NB4 (cell line): ENCODE measurements at regions not wholly inside any gene's neighbourhood (a gene's known extent, or its start where the extent isn't known, plus 50 kb on each side); places are given as distances from the start of the nearest gene placed in this dataset.

Experiments
- DNase-seq: peaks from one replicate; pipeline ENCODE4 v3.0.0; 2010; ENCODE audit warnings: low read depth
- H3K4me3 ChIP-seq: one replicate; pipeline ENCODE4 v1.5.1; 2011; ENCODE audit warnings: mild to moderate bottlenecking, low read depth, low read length, moderate library complexity
- CTCF ChIP-seq: IDR thresholded peaks from one replicate; pipeline ENCODE4 v1.5.1; 2012; ENCODE audit warnings: low read depth, low read length
- MYC ChIP-seq: IDR thresholded peaks from 2 replicates; pipeline ENCODE4 v1.6.1; 2011; ENCODE audit warnings: low read depth, low read length
- POLR2A ChIP-seq: IDR thresholded peaks from 2 replicates; pipeline ENCODE4 v1.6.1; 2011; ENCODE audit warnings: mild to moderate bottlenecking; ENCODE audit not compliant: insufficient read length; ENCODE audit errors: extremely low read depth
- TF ChIP-seq, protein P1 (sequence below): IDR thresholded peaks from 2 replicates; pipeline ENCODE4 v1.6.1; 2011; ENCODE audit warnings: low read depth, low read length

DNA sequence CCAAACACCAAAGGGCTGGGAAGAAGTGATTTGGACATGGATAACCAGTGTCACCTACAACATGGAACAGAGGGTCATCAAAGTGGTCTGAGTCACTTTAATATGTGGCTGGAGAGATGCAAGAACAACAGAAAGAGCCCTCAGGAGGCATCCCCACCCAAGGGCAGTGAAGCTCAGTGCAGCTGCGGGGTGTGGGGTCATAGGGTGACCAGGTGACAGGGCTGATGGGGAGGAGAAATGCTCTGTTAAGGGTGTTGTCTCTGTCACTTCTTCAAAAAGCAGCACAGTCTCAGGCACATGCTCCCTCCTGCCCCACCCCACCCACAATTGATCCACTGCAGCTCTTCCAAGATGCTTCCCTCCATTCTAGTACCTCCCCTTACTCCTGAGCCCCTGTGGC lies 819.1 kb downstream of the KCNJ18 start:
- TF ChIP-seq MYC (no peak), CTCF (no peak)
- TF ChIP-seq, protein P1, sequence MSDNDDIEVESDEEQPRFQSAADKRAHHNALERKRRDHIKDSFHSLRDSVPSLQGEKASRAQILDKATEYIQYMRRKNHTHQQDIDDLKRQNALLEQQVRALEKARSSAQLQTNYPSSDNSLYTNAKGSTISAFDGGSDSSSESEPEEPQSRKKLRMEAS = no peak
- DNase-seq = no peak

GRCh38 chr17:22512057-22512456 lies 819.7 kb downstream of the KCNJ18 start:
- no peak for DNase-seq
- H3K4me3 ChIP-seq = no peak overlapping the region
- TF ChIP-seq POLR2A (no peak), CTCF (no peak), MYC (no peak)
- TF ChIP-seq, protein P1 = no peak

More for the DNA sequence above, 819.1 kb downstream of the KCNJ18 start:
- H3K4me3 ChIP-seq = no peak overlapping the region

DNA sequence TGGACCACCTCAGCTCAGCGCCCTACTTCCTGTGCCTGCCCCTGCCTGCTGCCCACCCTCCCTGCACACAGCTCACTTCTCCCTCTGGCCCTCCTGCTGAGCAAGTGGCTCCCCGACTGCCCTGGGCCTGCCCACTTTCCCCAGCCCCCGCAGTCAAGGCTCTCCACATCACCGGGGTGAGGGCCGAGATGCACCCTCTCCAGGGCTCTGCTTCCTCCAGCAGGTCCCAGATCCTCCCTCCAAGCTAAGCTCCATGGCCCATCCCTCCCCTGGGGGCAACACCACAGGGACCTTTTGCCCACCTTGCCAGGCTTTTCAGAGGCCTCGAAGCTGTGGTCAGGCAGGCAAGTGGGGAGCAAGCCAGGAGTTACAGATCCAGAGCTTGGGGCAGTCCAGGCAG lies 820.2 kb downstream of the KCNJ18 start:
- no peak for DNase-seq
- H3K4me3 ChIP-seq = no peak overlapping the region
- TF ChIP-seq POLR2A (no peak), CTCF (no peak), MYC (no peak)
- TF ChIP-seq, protein P1 = no peak

- H3K4me3 ChIP-seq = no peak overlapping the region
- DNase-seq = peak; percentile 53
- TF ChIP-seq MYC = no peak
- peak; percentile 81 for TF ChIP-seq CTCF
Observed at GRCh38 chr17:22512997-22513538, 820.7 kb downstream of the KCNJ18 start.

DNA sequence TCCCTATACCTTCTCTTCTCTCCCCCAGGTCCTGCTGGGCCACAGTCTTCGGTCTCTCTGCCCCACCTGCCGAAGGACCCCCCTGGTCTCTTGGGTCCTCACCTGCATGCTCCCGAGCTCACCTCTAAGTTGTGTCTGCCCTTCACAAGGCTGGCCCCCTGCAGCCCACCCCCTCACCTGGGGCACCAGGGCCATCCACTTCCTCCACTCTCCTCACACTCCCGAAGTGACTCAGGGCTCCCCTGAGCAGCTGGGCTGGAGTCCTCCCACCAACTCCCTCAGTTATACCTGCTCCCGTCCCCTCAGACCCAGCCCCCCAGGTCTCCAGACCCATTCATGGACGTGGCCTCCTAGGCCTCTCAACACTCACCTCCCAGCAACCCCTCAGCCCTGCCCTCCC lies 822.0 kb downstream of the KCNJ18 start:
- TF ChIP-seq, protein P1 = no peak
- TF ChIP-seq CTCF (no peak), POLR2A (no peak), MYC (no peak)
- no peak overlapping the region for H3K4me3 ChIP-seq
- DNase-seq = no peak

- no peak overlapping the region for H3K4me3 ChIP-seq
- DNase-seq = no peak
- TF ChIP-seq, protein P1 = no peak
- TF ChIP-seq POLR2A (no peak), CTCF (no peak), MYC (no peak)
Observed at GRCh38 chr17:22514767-22515320, 822.5 kb downstream of the KCNJ18 start.
